ENCODE measurements at regions not wholly inside any gene's neighbourhood (a gene's known extent, or its start where the extent isn't known, plus 50 kb on each side); places are given as distances from the start of the nearest gene placed in this dataset.
"Not testable (repeated sequence)": the region's sequence is repeated elsewhere in the genome, so short reads cannot be mapped to it uniquely, and the experiment has no call there.

- intact Hi-C loops (cut with micrococcal nuclease); H3K36me3 ChIP-seq (ENCODE audit: control insufficient read depth in 2 of 3, insufficient read depth in 3 of 3, low read length in 3 of 3); CTCF ChIA-PET; H3K27me3 Mint-ChIP-seq; H3K27me3 ChIP-seq (ENCODE audit: control insufficient read depth in 2 of 2, insufficient read depth in 2 of 2, low read length in 2 of 2); H3K9me3 ChIP-seq (ENCODE audit: control insufficient read depth in 2 of 3, low read length in 3 of 3); ATAC-seq; H3K27ac Mint-ChIP-seq; H3K4me1 Mint-ChIP-seq; POLR2A ChIA-PET; H3K36me3 Mint-ChIP-seq; H3K4me3 Mint-ChIP-seq; H3K4me1 ChIP-seq (ENCODE audit: control insufficient read depth in 2 of 2, insufficient read depth in 2 of 2, low read length in 2 of 2); H3K4me3 ChIP-seq (ENCODE audit: low read length); DNase-seq; H3K27ac ChIP-seq (ENCODE audit: low read depth, low read length): not testable (repeated sequence)
- H3K9me3 Mint-ChIP-seq = peaks cover 0 to 11% (median 3%) of the 10 kb centered on the region in 11 donors
Measured at GRCh38 chr7:113336838-113337237, 218.5 kb upstream of the SMIM30 start.

GRCh38 chr7:113331155-113331898, 213.0 kb upstream of the SMIM30 start:
- POLR2A ChIA-PET = no interaction called here
- no peaks in the 10 kb centered on the region for H3K36me3 ChIP-seq (ENCODE audit: control insufficient read depth in 2 of 3, insufficient read depth in 3 of 3, low read length in 3 of 3)
- Mint-ChIP-seq H3K4me1 (no peaks in the 10 kb centered on the region), H3K27ac (no peak overlapping the region), H3K4me3 (no peak overlapping the region), H3K9me3 (peaks cover 0 to 11% (median 3%) of the 10 kb centered on the region in 11 donors), H3K36me3 (no peaks in the 10 kb centered on the region), H3K27me3 (peaks cover 0 to 6% (median 0%) of the 10 kb centered on the region in 5 donors)
- H3K4me1 ChIP-seq (ENCODE audit: control insufficient read depth in 2 of 2, insufficient read depth in 2 of 2, low read length in 2 of 2) = no peaks in the 10 kb centered on the region
- no peak for ATAC-seq
- intact Hi-C loops (cut with micrococcal nuclease) = no loop called here
- no peaks in the 10 kb centered on the region for H3K9me3 ChIP-seq (ENCODE audit: control insufficient read depth in 2 of 3, low read length in 3 of 3)
- no peaks in the 10 kb centered on the region for H3K27me3 ChIP-seq (ENCODE audit: control insufficient read depth in 2 of 2, insufficient read depth in 2 of 2, low read length in 2 of 2)
- DNase-seq = no peak
- no peak overlapping the region for H3K27ac ChIP-seq (ENCODE audit: low read depth, low read length)
- no peak overlapping the region for H3K4me3 ChIP-seq (ENCODE audit: low read length)
- CTCF ChIA-PET = no interaction called here

GRCh38 chr7:113321201-113321600, 202.8 kb upstream of the SMIM30 start:
- DNase-seq (no peak), ATAC-seq (no peak)
- ChIA-PET CTCF (no interaction called here), POLR2A (no interaction called here)
- intact Hi-C loops (cut with micrococcal nuclease) = no loop called here
- H3K27me3 ChIP-seq (ENCODE audit: control insufficient read depth in 2 of 2, insufficient read depth in 2 of 2, low read length in 2 of 2) = no peaks in the 10 kb centered on the region
- no peaks in the 10 kb centered on the region for H3K36me3 ChIP-seq (ENCODE audit: control insufficient read depth in 2 of 3, insufficient read depth in 3 of 3, low read length in 3 of 3)
- no peak overlapping the region for H3K4me3 ChIP-seq (ENCODE audit: low read length)
- H3K4me1 ChIP-seq (ENCODE audit: control insufficient read depth in 2 of 2, insufficient read depth in 2 of 2, low read length in 2 of 2) = no peaks in the 10 kb centered on the region
- H3K9me3 Mint-ChIP-seq = peaks cover 0 to 3% (median 0%) of the 10 kb centered on the region in 11 donors
- no peaks in the 10 kb centered on the region for H3K4me1 Mint-ChIP-seq
- no peak overlapping the region for H3K4me3 Mint-ChIP-seq
- H3K36me3 Mint-ChIP-seq = no peaks in the 10 kb centered on the region
- no peak overlapping the region for H3K27ac ChIP-seq (ENCODE audit: low read depth, low read length)
- H3K27ac Mint-ChIP-seq = no peak overlapping the region
- H3K27me3 Mint-ChIP-seq = no peaks in the 10 kb centered on the region
- no peaks in the 10 kb centered on the region for H3K9me3 ChIP-seq (ENCODE audit: control insufficient read depth in 2 of 3, low read length in 3 of 3)

- H3K4me3 ChIP-seq (ENCODE audit: low read length) = no peak overlapping the region
- no peaks in the 10 kb centered on the region for H3K4me1 ChIP-seq (ENCODE audit: control insufficient read depth in 2 of 2, insufficient read depth in 2 of 2, low read length in 2 of 2)
- H3K36me3 ChIP-seq (ENCODE audit: control insufficient read depth in 2 of 3, insufficient read depth in 3 of 3, low read length in 3 of 3) = no peaks in the 10 kb centered on the region
- H3K4me3 Mint-ChIP-seq = no peak overlapping the region
- intact Hi-C loops (cut with micrococcal nuclease) = no loop called here
- H3K9me3 Mint-ChIP-seq = no peaks in the 10 kb centered on the region
- DNase-seq (no peak), ATAC-seq (no peak)
- H3K27me3 ChIP-seq (ENCODE audit: control insufficient read depth in 2 of 2, insufficient read depth in 2 of 2, low read length in 2 of 2) = no peaks in the 10 kb centered on the region
- H3K9me3 ChIP-seq (ENCODE audit: control insufficient read depth in 2 of 3, low read length in 3 of 3) = no peaks in the 10 kb centered on the region
- ChIA-PET POLR2A (no interaction called here), CTCF (no interaction called here)
- H3K27ac ChIP-seq (ENCODE audit: low read depth, low read length) = no peak overlapping the region
- H3K27ac Mint-ChIP-seq = no peak overlapping the region
- H3K4me1 Mint-ChIP-seq = no peaks in the 10 kb centered on the region
- H3K27me3 Mint-ChIP-seq = no peaks in the 10 kb centered on the region
- no peaks in the 10 kb centered on the region for H3K36me3 Mint-ChIP-seq
Measured at GRCh38 chr7:113320419-113320818, 202.1 kb upstream of the SMIM30 start.

- H3K4me3 ChIP-seq (ENCODE audit: low read length) = no peak overlapping the region
- ChIA-PET CTCF (no interaction called here), POLR2A (no interaction called here)
- no peaks in the 10 kb centered on the region for H3K36me3 ChIP-seq (ENCODE audit: control insufficient read depth in 2 of 3, insufficient read depth in 3 of 3, low read length in 3 of 3)
- Mint-ChIP-seq H3K4me3 (no peak overlapping the region), H3K36me3 (no peaks in the 10 kb centered on the region), H3K27me3 (no peaks in the 10 kb centered on the region), H3K9me3 (peaks cover 0 to 2% (median 0%) of the 10 kb centered on the region in 11 donors), H3K4me1 (no peaks in the 10 kb centered on the region), H3K27ac (no peak overlapping the region)
- DNase-seq = no peak
- H3K9me3 ChIP-seq (ENCODE audit: control insufficient read depth in 2 of 3, low read length in 3 of 3) = no peaks in the 10 kb centered on the region
- ATAC-seq = no peak
- H3K27me3 ChIP-seq (ENCODE audit: control insufficient read depth in 2 of 2, insufficient read depth in 2 of 2, low read length in 2 of 2) = no peaks in the 10 kb centered on the region
- H3K27ac ChIP-seq (ENCODE audit: low read depth, low read length) = no peak overlapping the region
- intact Hi-C loops (cut with micrococcal nuclease) = no loop called here
- H3K4me1 ChIP-seq (ENCODE audit: control insufficient read depth in 2 of 2, insufficient read depth in 2 of 2, low read length in 2 of 2) = no peaks in the 10 kb centered on the region
Measured at GRCh38 chr7:113314594-113314993, 196.2 kb upstream of the SMIM30 start.

GRCh38 chr7:113308399-113308798, 190.0 kb upstream of the SMIM30 start:
- intact Hi-C loops (cut with micrococcal nuclease) = no loop called here
- Histone ChIP-seq H3K27me3 (ENCODE audit: control insufficient read depth in 2 of 2, insufficient read depth in 2 of 2, low read length in 2 of 2) (no peaks in the 10 kb centered on the region), H3K27ac (ENCODE audit: low read depth, low read length) (no peak overlapping the region), H3K36me3 (ENCODE audit: control insufficient read depth in 2 of 3, insufficient read depth in 3 of 3, low read length in 3 of 3) (no peaks in the 10 kb centered on the region), H3K9me3 (ENCODE audit: control insufficient read depth in 2 of 3, low read length in 3 of 3) (no peaks in the 10 kb centered on the region), H3K4me1 (ENCODE audit: control insufficient read depth in 2 of 2, insufficient read depth in 2 of 2, low read length in 2 of 2) (no peaks in the 10 kb centered on the region), H3K4me3 (ENCODE audit: low read length) (no peak overlapping the region)
- Mint-ChIP-seq H3K36me3 (no peaks in the 10 kb centered on the region), H3K4me3 (no peak overlapping the region), H3K9me3 (peaks cover 0 to 6% (median 0%) of the 10 kb centered on the region in 11 donors), H3K27me3 (no peaks in the 10 kb centered on the region), H3K4me1 (no peaks in the 10 kb centered on the region), H3K27ac (no peak overlapping the region)
- ATAC-seq (no peak), DNase-seq (no peak)
- ChIA-PET POLR2A (no interaction called here), CTCF (no interaction called here)

- Histone ChIP-seq H3K27me3 (ENCODE audit: control insufficient read depth in 2 of 2, insufficient read depth in 2 of 2, low read length in 2 of 2) (no peaks in the 10 kb centered on the region), H3K4me1 (ENCODE audit: control insufficient read depth in 2 of 2, insufficient read depth in 2 of 2, low read length in 2 of 2) (no peaks in the 10 kb centered on the region), H3K4me3 (ENCODE audit: low read length) (no peak overlapping the region), H3K9me3 (ENCODE audit: control insufficient read depth in 2 of 3, low read length in 3 of 3) (no peaks in the 10 kb centered on the region), H3K36me3 (ENCODE audit: control insufficient read depth in 2 of 3, insufficient read depth in 3 of 3, low read length in 3 of 3) (no peaks in the 10 kb centered on the region), H3K27ac (ENCODE audit: low read depth, low read length) (no peak overlapping the region)
- H3K4me1 Mint-ChIP-seq = no peaks in the 10 kb centered on the region
- peaks cover 0 to 6% (median 0%) of the 10 kb centered on the region in 11 donors for H3K9me3 Mint-ChIP-seq
- ATAC-seq (no peak), DNase-seq (no peak)
- POLR2A ChIA-PET = no interaction called here
- no peaks in the 10 kb centered on the region for H3K27me3 Mint-ChIP-seq
- intact Hi-C loops (cut with micrococcal nuclease) = no loop called here
- no peaks in the 10 kb centered on the region for H3K36me3 Mint-ChIP-seq
- no peak overlapping the region for H3K4me3 Mint-ChIP-seq
- CTCF ChIA-PET = no interaction called here
- no peak overlapping the region for H3K27ac Mint-ChIP-seq
Measured at GRCh38 chr7:113307147-113307546, 188.8 kb upstream of the SMIM30 start.

Measured in naive thymus-derived CD4-positive, alpha-beta T cell (primary cell).